MM.1S (cell line): ENCODE measurements at regions not wholly inside any gene's neighbourhood (a gene's known extent, or its start where the extent isn't known, plus 50 kb on each side); places are given as distances from the start of the nearest gene placed in this dataset.

Experiments used
- EZH2 ChIP-seq: fragments of 300-600 bp; sonication (generic); optimal IDR thresholded peaks from 2 replicates; pipeline ENCODE3; 2017; ENCODE audit warnings: low read depth, mild to moderate bottlenecking, antibody characterized with exemption, low read length, mixed read lengths
- TF ChIP-seq, protein P1 (sequence below): fragments of 300-600 bp; sonication (generic); IDR thresholded peaks from 2 replicates; pipeline ENCODE4 v1.5.1; 2016; ENCODE audit warnings: antibody characterized with exemption, low read length, mixed read lengths

DNA sequence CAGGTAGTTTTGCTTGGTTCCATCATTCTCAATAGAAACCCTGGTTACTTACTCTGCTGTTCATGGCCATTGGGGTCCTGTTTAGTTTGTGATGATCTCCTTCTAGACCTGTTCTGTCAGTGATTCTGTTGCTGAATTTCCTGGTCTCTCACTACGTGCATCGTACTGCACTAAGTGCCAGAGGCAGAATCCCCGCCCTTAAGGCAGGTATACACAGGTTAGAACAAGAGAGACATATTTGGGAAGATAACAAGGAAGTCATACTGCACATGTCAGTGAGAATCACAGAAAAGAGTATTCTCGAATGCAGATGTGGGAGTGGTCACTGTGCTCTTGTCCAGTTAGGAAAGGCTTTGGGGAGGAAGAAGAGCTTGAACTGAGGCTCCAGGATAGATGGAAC lies 148.1 kb upstream of the MYLIP start:
- TF ChIP-seq, protein P1, sequence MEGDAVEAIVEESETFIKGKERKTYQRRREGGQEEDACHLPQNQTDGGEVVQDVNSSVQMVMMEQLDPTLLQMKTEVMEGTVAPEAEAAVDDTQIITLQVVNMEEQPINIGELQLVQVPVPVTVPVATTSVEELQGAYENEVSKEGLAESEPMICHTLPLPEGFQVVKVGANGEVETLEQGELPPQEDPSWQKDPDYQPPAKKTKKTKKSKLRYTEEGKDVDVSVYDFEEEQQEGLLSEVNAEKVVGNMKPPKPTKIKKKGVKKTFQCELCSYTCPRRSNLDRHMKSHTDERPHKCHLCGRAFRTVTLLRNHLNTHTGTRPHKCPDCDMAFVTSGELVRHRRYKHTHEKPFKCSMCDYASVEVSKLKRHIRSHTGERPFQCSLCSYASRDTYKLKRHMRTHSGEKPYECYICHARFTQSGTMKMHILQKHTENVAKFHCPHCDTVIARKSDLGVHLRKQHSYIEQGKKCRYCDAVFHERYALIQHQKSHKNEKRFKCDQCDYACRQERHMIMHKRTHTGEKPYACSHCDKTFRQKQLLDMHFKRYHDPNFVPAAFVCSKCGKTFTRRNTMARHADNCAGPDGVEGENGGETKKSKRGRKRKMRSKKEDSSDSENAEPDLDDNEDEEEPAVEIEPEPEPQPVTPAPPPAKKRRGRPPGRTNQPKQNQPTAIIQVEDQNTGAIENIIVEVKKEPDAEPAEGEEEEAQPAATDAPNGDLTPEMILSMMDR: no peak
- no peak for TF ChIP-seq EZH2
